NCI-H524 treated with DMSO at 0.1 percent for 48 hours (cell line): ENCODE measurements at regions not wholly inside any gene's neighbourhood (a gene's known extent, or its start where the extent isn't known, plus 50 kb on each side); places are given as distances from the start of the nearest gene placed in this dataset.

Source experiments
- DNase-seq: peaks from one replicate; lab custom pipeline; 2025; lab: John Stamatoyannopoulos, UW

- no peak for DNase-seq
Observed at GRCh38 chr12:77723308-77723707, 107.4 kb upstream of the NAV3 start.

- DNase-seq: no peak
Observed at GRCh38 chr12:77722536-77722935, 108.2 kb upstream of the NAV3 start.

- DNase-seq: peak; percentile 22
Observed at GRCh38 chr12:77720258-77720657, 110.4 kb upstream of the NAV3 start.

- DNase-seq: no peak
Observed at GRCh38 chr12:77710209-77710608, 120.5 kb upstream of the NAV3 start.

- no peak for DNase-seq
Observed at GRCh38 chr12:77697126-77697525, 133.6 kb upstream of the NAV3 start.

- DNase-seq: no peak
Observed at GRCh38 chr12:77696183-77696582, 134.5 kb upstream of the NAV3 start.

- no peak for DNase-seq
Observed at GRCh38 chr12:77689510-77690086, 141.1 kb upstream of the NAV3 start.

- DNase-seq: no peak
Observed at GRCh38 chr12:77687321-77687720, 143.4 kb upstream of the NAV3 start.

GRCh38 chr12:77686760-77687159 lies 143.9 kb upstream of the NAV3 start:
- no peak for DNase-seq

GRCh38 chr12:77685901-77686300 lies 144.8 kb upstream of the NAV3 start:
- DNase-seq: no peak

GRCh38 chr12:77685112-77685511 lies 145.6 kb upstream of the NAV3 start:
- no peak for DNase-seq

- DNase-seq: no peak
Observed at GRCh38 chr12:77682488-77682887, 148.2 kb upstream of the NAV3 start.

- DNase-seq: no peak
Observed at GRCh38 chr12:77681726-77682125, 149.0 kb upstream of the NAV3 start.

GRCh38 chr12:77679686-77680085 lies 151.0 kb upstream of the NAV3 start:
- no peak for DNase-seq

- DNase-seq: no peak
Observed at GRCh38 chr12:77678621-77679020, 152.1 kb upstream of the NAV3 start.

- DNase-seq: no peak
Observed at GRCh38 chr12:77667101-77667500, 163.6 kb upstream of the NAV3 start.

- DNase-seq: no peak
Observed at GRCh38 chr12:77648716-77649115, 182.0 kb upstream of the NAV3 start.

GRCh38 chr12:77645966-77646598 lies 184.6 kb upstream of the NAV3 start:
- no peak for DNase-seq

GRCh38 chr12:77644915-77645605 lies 185.6 kb upstream of the NAV3 start:
- DNase-seq: no peak

GRCh38 chr12:77642246-77642645 lies 188.4 kb upstream of the NAV3 start:
- DNase-seq: no peak

- DNase-seq: no peak
Observed at GRCh38 chr12:77640356-77640755, 190.3 kb upstream of the NAV3 start.

GRCh38 chr12:77630790-77631445 lies 199.8 kb upstream of the NAV3 start:
- DNase-seq: no peak

GRCh38 chr12:77630344-77630743 lies 200.3 kb upstream of the NAV3 start:
- DNase-seq: no peak
